ENCODE measurements at regions not wholly inside any gene's neighbourhood (a gene's known extent, or its start where the extent isn't known, plus 50 kb on each side); places are given as distances from the start of the nearest gene placed in this dataset.
A peak's percentile ranks its signal among the peaks of the same experiment; 100 is the strongest.

GRCh38 chr1:164310166-164310565, 248.8 kb upstream of the PBX1 start:
- FAIRE-seq (no peak), DNase-seq (ENCODE audit: insufficient read length, low spot score) (no peak)

GRCh38 chr1:164311377-164311776, 247.6 kb upstream of the PBX1 start:
- DNase-seq (ENCODE audit: insufficient read length, low spot score): no peak
- FAIRE-seq: no peak
- no peak for TF ChIP-seq CTCF (IDR thresholded peaks at IDR 0.05; ENCODE audit: insufficient read depth, missing control alignments)

More at GRCh38 chr1:164310166-164310565, 248.8 kb upstream of the PBX1 start:
- TF ChIP-seq CTCF (IDR thresholded peaks at IDR 0.05; ENCODE audit: insufficient read depth, missing control alignments): no peak

GRCh38 chr1:164320790-164321731, 237.9 kb upstream of the PBX1 start:
- DNase-seq (ENCODE audit: insufficient read length, low spot score) (peak; percentile 36), FAIRE-seq (peak; percentile 73)
- TF ChIP-seq CTCF (IDR thresholded peaks at IDR 0.05; ENCODE audit: insufficient read depth, missing control alignments): no peak

GRCh38 chr1:164325786-164326185, 233.2 kb upstream of the PBX1 start:
- no peak for TF ChIP-seq CTCF (IDR thresholded peaks at IDR 0.05; ENCODE audit: insufficient read depth, missing control alignments)
- FAIRE-seq: no peak
- no peak for DNase-seq (ENCODE audit: insufficient read length, low spot score)

GRCh38 chr1:164333387-164333786, 225.6 kb upstream of the PBX1 start:
- FAIRE-seq: no peak
- TF ChIP-seq CTCF (IDR thresholded peaks at IDR 0.05; ENCODE audit: insufficient read depth, missing control alignments): no peak
- DNase-seq (ENCODE audit: insufficient read length, low spot score): no peak

GRCh38 chr1:164337394-164337793, 221.6 kb upstream of the PBX1 start:
- TF ChIP-seq CTCF (IDR thresholded peaks at IDR 0.05; ENCODE audit: insufficient read depth, missing control alignments): no peak
- DNase-seq (ENCODE audit: insufficient read length, low spot score): peak; percentile 34
- FAIRE-seq: peak; percentile 93

- no peak for FAIRE-seq
- no peak for TF ChIP-seq CTCF (IDR thresholded peaks at IDR 0.05; ENCODE audit: insufficient read depth, missing control alignments)
- DNase-seq (ENCODE audit: insufficient read length, low spot score): no peak
These were observed 221.1 kb upstream of the PBX1 start for GRCh38 chr1:164337885-164338284.

Measured in D721Med (cell line).